HepG2 (cell line): ENCODE measurements at regions not wholly inside any gene's neighbourhood (a gene's known extent, or its start where the extent isn't known, plus 50 kb on each side); places are given as distances from the start of the nearest gene placed in this dataset.

ENCODE experiments used
- ATAC-seq: fragments of 200-7000 bp; cut with Tn5 transposase; 3 replicates; pipeline ENCODE4 v1.9.1; 2020; ENCODE audit warnings: mild to moderate bottlenecking, moderate library complexity
- BruUV-seq: library from RNA; stranded (reverse); fragments of 400-500 nt; replicated peaks from 2 replicates; lab custom pipeline; 2021; lab: Mats Ljungman, UMichigan
- CTCF ChIA-PET: fragments of 300-600 bp; formaldehyde crosslinking; extraction: SDS; loops from one replicate; lab custom pipeline; 2021; ENCODE audit warnings: low total read pairs, inconsistent platforms, low intra/inter-chr PET ratio; lab: Yijun Ruan, JAX
- POLR2A ChIA-PET: fragments of 350-600 bp; sonication (Branson Sonifier 250); formaldehyde crosslinking; loops from one replicate; lab custom pipeline; 2020; ENCODE audit warnings: antibody characterized with exemption, inconsistent platforms; lab: Yijun Ruan, JAX
- DNase-seq: peaks from one replicate; pipeline ENCODE4 v3.0.0-alpha.2; 2015; ENCODE audit warnings: low spot score
- FAIRE-seq: peaks from 3 replicates; lab custom pipeline; 2011; peaks lifted over from hg19 to GRCh38; lab: Jason Lieb, UNC
- H2AFZ ChIP-seq: one replicate; pipeline ENCODE4 v1.6.1; 2011; ENCODE audit warnings: low read length, inconsistent platforms
- H3K27ac ChIP-seq: fragments of 300-600 bp; 3 replicates; pipeline ENCODE4 v1.8.0; 2011; ENCODE audit warnings: mixed run types, mild to moderate bottlenecking, mixed read lengths, low read length, inconsistent platforms; ENCODE audit not compliant: insufficient read depth; ENCODE audit errors: extremely low read length
- H3K27me3 ChIP-seq, 2 experiments: fragments of 200-600 bp in 1 of 2; 2 replicates in 1 of 2; 3 replicates in 1 of 2; pipeline versions ENCODE4 v1.6.0 to v1.8.0; 2011; ENCODE audit warnings: low read length in 2 of 2, mild to moderate bottlenecking in 2 of 2, moderate library complexity in 2 of 2, inconsistent platforms in 1 of 2; ENCODE audit not compliant: insufficient read depth in 2 of 2, control insufficient read depth in 1 of 2
- H3K36me3 ChIP-seq, 2 experiments: fragments of 200-600 bp in 1 of 2; replicated peaks in 1 of 2; 2 replicates in 1 of 2; 3 replicates in 1 of 2; pipeline versions ENCODE4 v1.5.1 to v1.8.0; 2011; ENCODE audit warnings: low read length in 2 of 2, inconsistent platforms in 1 of 2; ENCODE audit not compliant: insufficient read depth in 2 of 2, control insufficient read depth in 1 of 2
- H3K4me1 ChIP-seq: 2 replicates; pipeline ENCODE4 v1.5.1; 2012; ENCODE audit warnings: low read length, inconsistent platforms; ENCODE audit not compliant: insufficient read depth
- H3K4me2 ChIP-seq: 2 replicates; pipeline ENCODE4 v1.6.0; 2011; ENCODE audit warnings: low read depth, low read length, inconsistent platforms
- H3K4me3 ChIP-seq, 3 experiments: fragments of 200-600 bp in 1 of 3; sonication (generic), shearing (Covaris generic) in 1 of 3; replicated peaks in 1 of 3; 2 replicates each; pipeline ENCODE4 v1.5.1; 2011 to 2016; ENCODE audit warnings: low read length in 3 of 3, inconsistent platforms in 2 of 3, low read depth in 2 of 3, mild to moderate bottlenecking in 2 of 3, control low read depth in 1 of 3, mixed read lengths in 1 of 3; ENCODE audit not compliant: insufficient read depth in 1 of 3
- H3K79me2 ChIP-seq: one replicate; pipeline ENCODE4 v1.6.1; 2011; ENCODE audit warnings: low read length, inconsistent platforms; ENCODE audit not compliant: insufficient read depth
- H3K9ac ChIP-seq: 2 replicates; pipeline ENCODE4 v1.6.0; 2011; ENCODE audit warnings: mild to moderate bottlenecking, low read depth, low read length, inconsistent platforms; ENCODE audit not compliant: insufficient read depth
- H3K9me3 ChIP-seq: 2 replicates; pipeline ENCODE4 v1.5.1; 2012; ENCODE audit warnings: mild to moderate bottlenecking, low read length
- H4K20me1 ChIP-seq: 2 replicates; pipeline ENCODE4 v1.6.0; 2011; ENCODE audit warnings: inconsistent platforms, mild to moderate bottlenecking, low read length, moderate library complexity; ENCODE audit not compliant: insufficient read depth
- GPN1 ChIP-seq: sonication (generic); formaldehyde crosslinking; IDR thresholded peaks from 2 replicates; pipeline ENCODE4 v1.5.1; 2020; ENCODE audit warnings: missing genetic modification reagents, borderline replicate concordance
- JDP2 ChIP-seq: sonication (generic); formaldehyde crosslinking; IDR thresholded peaks from 2 replicates; pipeline ENCODE4 v1.8.1; 2022; ENCODE audit warnings: missing genetic modification reagents, borderline replicate concordance
- SRSF4 ChIP-seq: fragments of 200-400 bp; formaldehyde crosslinking; IDR thresholded peaks from one replicate; pipeline ENCODE4 v1.6.1; 2018; ENCODE audit warnings: mild to moderate bottlenecking, low read depth, low read length, moderate library complexity; ENCODE audit not compliant: poor library complexity, severe bottlenecking
- ZNF430 ChIP-seq: sonication (generic); formaldehyde crosslinking; IDR thresholded peaks from 2 replicates; pipeline ENCODE4 v1.9.0; 2021; ENCODE audit warnings: mild to moderate bottlenecking, missing genetic modification reagents
- WGBS: methylation state at CpG from one replicate; pipeline ENCODE4 v1.1.6; 2017; ENCODE audit warnings: low lambda C conversion rate; 5-methylcytosine and 5-hydroxymethylcytosine counted together
- in situ Hi-C: cut with HindIII; loops from 2 replicates; pipeline ENCODE4 v1.10.0; 2017; ENCODE audit warnings: low pct_unique_long_range_greater_than_20kb; ENCODE audit not compliant: extremely low pct_ligation_motif_present
- intact Hi-C: fragments of 100-400 bp; cut with micrococcal nuclease; formaldehyde crosslinking; loops from one replicate; pipeline ENCODE4 v1.10.0; 2022; ENCODE audit not compliant: unreplicated experiment

- H4K20me1 ChIP-seq, result no peaks in the 10 kb centered on the region
- FAIRE-seq (no peak), DNase-seq (no peak), ATAC-seq (no peak)
- no peak overlapping the region for H3K4me2 ChIP-seq
- H3K9me3 ChIP-seq, result peaks cover 49% of the 10 kb centered on the region
- no peaks in the 10 kb centered on the region for H3K36me3 ChIP-seq
- no peaks in the 10 kb centered on the region for H3K27me3 ChIP-seq
- no peak overlapping the region for H3K9ac ChIP-seq
- ChIA-PET POLR2A (no interaction called here), CTCF (no interaction called here)
- in situ Hi-C loops, result no loop called here
- TF ChIP-seq JDP2 (CRISPR knock-in tag), result no peak
- no peak for TF ChIP-seq GPN1 (CRISPR knock-in tag)
- no peak for TF ChIP-seq SRSF4
- no peak overlapping the region for H3K27ac ChIP-seq
- 0% methylated on average over 1 of the region's 1 CpG for WGBS
- BruUV-seq, result no TSS peak
- no peaks in the 10 kb centered on the region for H3K79me2 ChIP-seq
- intact Hi-C loops, result no loop called here
- no peaks in the 10 kb centered on the region for H3K4me1 ChIP-seq
- no peak overlapping the region for H3K4me3 ChIP-seq
- no peak overlapping the region for H2AFZ ChIP-seq
Observed at GRCh38 chr12:61694214-61694613, 566.0 kb upstream of the USP15 start.

GRCh38 chr12:61701471-61701870, 558.7 kb upstream of the USP15 start:
- no peak overlapping the region for H3K9ac ChIP-seq
- no peaks in the 10 kb centered on the region for H3K27me3 ChIP-seq
- TF ChIP-seq ZNF430 (CRISPR knock-in tag), result no peak
- ChIA-PET POLR2A (no interaction called here), CTCF (no interaction called here)
- intact Hi-C loops (no loop called here), in situ Hi-C loops (no loop called here)
- H3K79me2 ChIP-seq, result no peaks in the 10 kb centered on the region
- no peak overlapping the region for H3K27ac ChIP-seq
- FAIRE-seq (no peak), DNase-seq (no peak), ATAC-seq (no peak)
- no peaks in the 10 kb centered on the region for H4K20me1 ChIP-seq
- peaks cover 61% of the 10 kb centered on the region for H3K9me3 ChIP-seq
- H3K36me3 ChIP-seq, result no peaks in the 10 kb centered on the region
- whole genome bisulfite sequencing, result 5% methylated on average over 3 of the region's 3 CpGs
- no peaks in the 10 kb centered on the region for H3K4me1 ChIP-seq
- H3K4me2 ChIP-seq, result no peak overlapping the region
- BruUV-seq, result no TSS peak
- H3K4me3 ChIP-seq, result no peak overlapping the region
- H2AFZ ChIP-seq, result no peak overlapping the region
